ENCODE measurements at regions not wholly inside any gene's neighbourhood (a gene's known extent, or its start where the extent isn't known, plus 50 kb on each side); places are given as distances from the start of the nearest gene placed in this dataset.

GRCh38 chr11:91563176-91563575 lies 661.4 kb upstream of the FAT3 start:
- Histone ChIP-seq H3K27ac (no peak overlapping the region), H3K36me3 (no peaks in the 10 kb centered on the region), H3K4me1 (no peaks in the 10 kb centered on the region), H3K4me3 (no peak overlapping the region), H3K9me3 (no peaks in the 10 kb centered on the region), H3K27me3 (no peaks in the 10 kb centered on the region)
- in situ Hi-C loops (cut with MboI; ENCODE audit: low sequenced_read_pairs in 4 of 4) (no loop called here), intact Hi-C loops (cut with DNase I; ENCODE audit: low total_unique reads) (no loop called here)
- DNase-seq: no peak
- ATAC-seq: no peak
- no peak for TF ChIP-seq POLR2A (IDR thresholded peaks at IDR 0.05)
- no peak for TF ChIP-seq CTCF (IDR thresholded peaks at IDR 0.05 in 4 of 5, conservative IDR thresholded peaks at IDR 0.05 in 1 of 5)

- no peak for DNase-seq
- in situ Hi-C loops (cut with MboI; ENCODE audit: low sequenced_read_pairs in 4 of 4): no loop called here
- TF ChIP-seq CTCF (IDR thresholded peaks at IDR 0.05 in 4 of 5, conservative IDR thresholded peaks at IDR 0.05 in 1 of 5): no peak
- no peak for TF ChIP-seq POLR2A (IDR thresholded peaks at IDR 0.05)
Measured at GRCh38 chr11:91560434-91560833, 664.2 kb upstream of the FAT3 start.

GRCh38 chr11:91538065-91538464 lies 686.6 kb upstream of the FAT3 start:
- no peaks in the 10 kb centered on the region for H3K27me3 ChIP-seq
- no peak for DNase-seq
- H3K4me3 ChIP-seq: no peak overlapping the region
- no peak overlapping the region for H3K27ac ChIP-seq
- in situ Hi-C loops (cut with MboI; ENCODE audit: low sequenced_read_pairs in 4 of 4): no loop called here
- no peaks in the 10 kb centered on the region for H3K4me1 ChIP-seq
- H3K36me3 ChIP-seq: no peaks in the 10 kb centered on the region
- H3K9me3 ChIP-seq: no peaks in the 10 kb centered on the region
- no peak for TF ChIP-seq CTCF (IDR thresholded peaks at IDR 0.05 in 4 of 5, conservative IDR thresholded peaks at IDR 0.05 in 1 of 5)
- TF ChIP-seq POLR2A (IDR thresholded peaks at IDR 0.05): no peak
- intact Hi-C loops (cut with DNase I; ENCODE audit: low total_unique reads): no loop called here
- no peak for ATAC-seq

More at GRCh38 chr11:91560434-91560833, 664.2 kb upstream of the FAT3 start:
- H3K9me3 ChIP-seq: no peaks in the 10 kb centered on the region
- no peaks in the 10 kb centered on the region for H3K36me3 ChIP-seq
- H3K27ac ChIP-seq: no peak overlapping the region
- H3K4me1 ChIP-seq: no peaks in the 10 kb centered on the region
- no peak overlapping the region for H3K4me3 ChIP-seq
- intact Hi-C loops (cut with DNase I; ENCODE audit: low total_unique reads): no loop called here
- ATAC-seq: no peak
- H3K27me3 ChIP-seq: no peaks in the 10 kb centered on the region

GRCh38 chr11:91536366-91536765 lies 688.3 kb upstream of the FAT3 start:
- Histone ChIP-seq H3K36me3 (no peaks in the 10 kb centered on the region), H3K27me3 (no peaks in the 10 kb centered on the region), H3K27ac (no peak overlapping the region), H3K4me1 (no peaks in the 10 kb centered on the region), H3K4me3 (no peak overlapping the region), H3K9me3 (no peaks in the 10 kb centered on the region)
- in situ Hi-C loops (cut with MboI; ENCODE audit: low sequenced_read_pairs in 4 of 4) (no loop called here), intact Hi-C loops (cut with DNase I; ENCODE audit: low total_unique reads) (no loop called here)
- ATAC-seq (no peak), DNase-seq (no peak)
- no peak for TF ChIP-seq POLR2A (IDR thresholded peaks at IDR 0.05)
- TF ChIP-seq CTCF (IDR thresholded peaks at IDR 0.05 in 4 of 5, conservative IDR thresholded peaks at IDR 0.05 in 1 of 5): no peak

GRCh38 chr11:91528965-91529364 lies 695.7 kb upstream of the FAT3 start:
- H3K36me3 ChIP-seq: no peaks in the 10 kb centered on the region
- in situ Hi-C loops (cut with MboI; ENCODE audit: low sequenced_read_pairs in 4 of 4): no loop called here
- intact Hi-C loops (cut with DNase I; ENCODE audit: low total_unique reads): no loop called here
- H3K4me1 ChIP-seq: no peaks in the 10 kb centered on the region
- no peak overlapping the region for H3K4me3 ChIP-seq
- no peaks in the 10 kb centered on the region for H3K9me3 ChIP-seq
- DNase-seq: no peak
- H3K27ac ChIP-seq: no peak overlapping the region
- TF ChIP-seq CTCF (IDR thresholded peaks at IDR 0.05 in 4 of 5, conservative IDR thresholded peaks at IDR 0.05 in 1 of 5) (no peak), POLR2A (IDR thresholded peaks at IDR 0.05) (no peak)
- no peaks in the 10 kb centered on the region for H3K27me3 ChIP-seq
- no peak for ATAC-seq
